ENCODE measurements at regions not wholly inside any gene's neighbourhood (a gene's known extent, or its start where the extent isn't known, plus 50 kb on each side); places are given as distances from the start of the nearest gene placed in this dataset.

- in situ Hi-C loops (cut with MboI) = no loop called here
- H4K20me1 ChIP-seq (replicated peaks; ENCODE audit: control insufficient read depth, insufficient read depth, low read length) = no peaks in the 10 kb centered on the region
- no peak overlapping the region for H3K9ac ChIP-seq (ENCODE audit: insufficient read depth in 1 of 2, low read depth in 2 of 2, low read length in 2 of 2)
- H3K79me2 ChIP-seq (ENCODE audit: control insufficient read depth, insufficient read depth, low read length) = no peaks in the 10 kb centered on the region
- H3K4me3 ChIP-seq = no peak overlapping the region
- no peaks in the 10 kb centered on the region for H3K27me3 ChIP-seq (ENCODE audit: control insufficient read depth in 2 of 2, insufficient read depth in 2 of 2, low read length in 2 of 2)
- no peak overlapping the region for H2AFZ ChIP-seq (ENCODE audit: low read depth, low read length)
- 0 out of 2 replicates have a peak, but pooled peaks cover 2% of the 10 kb centered on the region for H3K9me3 ChIP-seq (replicated peaks; ENCODE audit: control insufficient read depth, insufficient read depth, low read depth, low read length)
- H3K4me1 ChIP-seq (replicated peaks in 1 of 2; ENCODE audit: control insufficient read depth in 2 of 2, insufficient read depth in 2 of 2, low read length in 2 of 2) = no peaks in the 10 kb centered on the region
- intact Hi-C loops (cut with micrococcal nuclease) = no loop called here
- no peak overlapping the region for H3K27ac ChIP-seq (ENCODE audit: extremely low read depth, low read depth, low read length)
- BruUV-seq (replicated peaks) = no TSS peak
- H3K36me3 ChIP-seq (ENCODE audit: control insufficient read depth, insufficient read depth, low read length) = no peaks in the 10 kb centered on the region
- DNase-seq (ENCODE audit: extremely low read depth in 1 of 4, low spot score in 3 of 4) (no peak), ATAC-seq (no peak), FAIRE-seq (no peak)
- 1% methylated on average over 4 of the region's 4 CpGs for WGBS (ENCODE audit: insufficient coverage, low coverage, missing lambda C conversion rate)
- POLR2A ChIA-PET = no interaction called here
- CTCF ChIA-PET (ENCODE audit: low intra/inter-chr PET ratio) = no interaction called here
- no peaks in the 10 kb centered on the region for H3K9me1 ChIP-seq (ENCODE audit: control insufficient read depth, insufficient read depth, low read length)
- no peak overlapping the region for H3K4me2 ChIP-seq (ENCODE audit: insufficient read depth, low read length)
- TF ChIP-seq FOS (IDR thresholded peaks at IDR 0.05; ENCODE audit: extremely low read depth, insufficient read length) = no peak
- no peak for TF ChIP-seq RBFOX2 (IDR thresholded peaks at IDR 0.05; ENCODE audit: low read depth, low read length)
- TF ChIP-seq THAP7 (CRISPR knock-in tag; IDR thresholded peaks at IDR 0.05) = no peak
- no peak for TF ChIP-seq ZNF668 (CRISPR knock-in tag; IDR thresholded peaks at IDR 0.05)
- no peak for TF ChIP-seq YY1 (IDR thresholded peaks at IDR 0.05; ENCODE audit: borderline replicate concordance in 1 of 3, control insufficient read depth in 1 of 3, extremely low read depth in 1 of 3, insufficient read depth in 3 of 3, insufficient read length in 1 of 3, insufficient replicate concordance in 2 of 3, low read depth in 1 of 3, low read length in 2 of 3)
- no peak for TF ChIP-seq USF2 (CRISPR knock-in tag; IDR thresholded peaks at IDR 0.05)
- no peak for TF ChIP-seq NR2C1 (IDR thresholded peaks at IDR 0.05)
- TF ChIP-seq NR2C1 (tag; IDR thresholded peaks at IDR 0.05) = no peak
- TF ChIP-seq CBFA2T2 (conservative IDR thresholded peaks at IDR 0.05) = no peak
- no peak for TF ChIP-seq GATA2 (CRISPR knock-in tag; IDR thresholded peaks at IDR 0.05)
- no peak for TF ChIP-seq SMAD2 (IDR thresholded peaks at IDR 0.05; ENCODE audit: low read depth, low read length)
- no peak for TF ChIP-seq ARID3A (IDR thresholded peaks at IDR 0.05; ENCODE audit: borderline replicate concordance, low read depth, low read length)
- no peak for TF ChIP-seq ZNF764 (CRISPR knock-in tag; IDR thresholded peaks at IDR 0.05; ENCODE audit: low read depth)
- no peak for TF ChIP-seq TEAD1 (CRISPR knock-in tag; IDR thresholded peaks at IDR 0.05)
- no peak for TF ChIP-seq ZNF717 (CRISPR knock-in tag; IDR thresholded peaks at IDR 0.05)
- TF ChIP-seq ZNF511 (CRISPR knock-in tag; IDR thresholded peaks at IDR 0.05) = no peak
- TF ChIP-seq KLF16 (IDR thresholded peaks at IDR 0.05) = no peak
- TF ChIP-seq L3MBTL2 (IDR thresholded peaks at IDR 0.05) = no peak
- TF ChIP-seq ELK1 (CRISPR knock-in tag; IDR thresholded peaks at IDR 0.05) = no peak
Observed at GRCh38 chr2:13102397-13103063, 385.8 kb downstream of the TRIB2 start.
